ENCODE measurements at regions not wholly inside any gene's neighbourhood (a gene's known extent, or its start where the extent isn't known, plus 50 kb on each side); places are given as distances from the start of the nearest gene placed in this dataset.

GRCh38 chr2:128996078-128996477 is 677.4 kb upstream of the HS6ST1 start:
- H3K9me3 ChIP-seq (ENCODE audit: insufficient read depth, low read depth, low read length): no peaks in the 10 kb centered on the region
- H3K4me3 ChIP-seq (ENCODE audit: low read length): no peak overlapping the region
- H3K4me1 ChIP-seq (ENCODE audit: insufficient read depth, low read length): no peaks in the 10 kb centered on the region
- H3K27me3 ChIP-seq (ENCODE audit: insufficient read depth, low read length): no peaks in the 10 kb centered on the region
- H3K9ac ChIP-seq (ENCODE audit: low read depth, low read length): no peak overlapping the region
- no peaks in the 10 kb centered on the region for H3K36me3 ChIP-seq (ENCODE audit: insufficient read depth, low read depth, low read length)
- no peak overlapping the region for H3K27ac ChIP-seq (ENCODE audit: low read length)

GRCh38 chr2:128997166-128997866 is 678.6 kb upstream of the HS6ST1 start:
- Histone ChIP-seq H3K36me3 (ENCODE audit: insufficient read depth, low read depth, low read length) (no peaks in the 10 kb centered on the region), H3K4me1 (ENCODE audit: insufficient read depth, low read length) (no peaks in the 10 kb centered on the region), H3K4me3 (ENCODE audit: low read length) (no peak overlapping the region), H3K9me3 (ENCODE audit: insufficient read depth, low read depth, low read length) (no peaks in the 10 kb centered on the region), H3K27ac (ENCODE audit: low read length) (no peak overlapping the region), H3K9ac (ENCODE audit: low read depth, low read length) (no peak overlapping the region), H3K27me3 (ENCODE audit: insufficient read depth, low read length) (no peaks in the 10 kb centered on the region)

GRCh38 chr2:129001926-129002325 is 683.3 kb upstream of the HS6ST1 start:
- no peaks in the 10 kb centered on the region for H3K27me3 ChIP-seq (ENCODE audit: insufficient read depth, low read length)
- no peaks in the 10 kb centered on the region for H3K9me3 ChIP-seq (ENCODE audit: insufficient read depth, low read depth, low read length)
- no peak overlapping the region for H3K9ac ChIP-seq (ENCODE audit: low read depth, low read length)
- no peak overlapping the region for H3K27ac ChIP-seq (ENCODE audit: low read length)
- no peaks in the 10 kb centered on the region for H3K36me3 ChIP-seq (ENCODE audit: insufficient read depth, low read depth, low read length)
- no peaks in the 10 kb centered on the region for H3K4me1 ChIP-seq (ENCODE audit: insufficient read depth, low read length)
- H3K4me3 ChIP-seq (ENCODE audit: low read length): no peak overlapping the region

- Histone ChIP-seq H3K27me3 (ENCODE audit: insufficient read depth, low read length) (no peaks in the 10 kb centered on the region), H3K9me3 (ENCODE audit: insufficient read depth, low read depth, low read length) (no peaks in the 10 kb centered on the region), H3K4me1 (ENCODE audit: insufficient read depth, low read length) (no peaks in the 10 kb centered on the region), H3K36me3 (ENCODE audit: insufficient read depth, low read depth, low read length) (no peaks in the 10 kb centered on the region), H3K9ac (ENCODE audit: low read depth, low read length) (no peak overlapping the region), H3K4me3 (ENCODE audit: low read length) (no peak overlapping the region), H3K27ac (ENCODE audit: low read length) (no peak overlapping the region)
Observed at GRCh38 chr2:129002751-129003150, 684.1 kb upstream of the HS6ST1 start.

GRCh38 chr2:129004485-129004884 is 685.8 kb upstream of the HS6ST1 start:
- Histone ChIP-seq H3K9me3 (ENCODE audit: insufficient read depth, low read depth, low read length) (no peaks in the 10 kb centered on the region), H3K9ac (ENCODE audit: low read depth, low read length) (no peak overlapping the region), H3K4me1 (ENCODE audit: insufficient read depth, low read length) (no peaks in the 10 kb centered on the region), H3K27ac (ENCODE audit: low read length) (no peak overlapping the region), H3K36me3 (ENCODE audit: insufficient read depth, low read depth, low read length) (no peaks in the 10 kb centered on the region), H3K4me3 (ENCODE audit: low read length) (no peak overlapping the region), H3K27me3 (ENCODE audit: insufficient read depth, low read length) (no peaks in the 10 kb centered on the region)

GRCh38 chr2:129004940-129005490 is 686.3 kb upstream of the HS6ST1 start:
- no peaks in the 10 kb centered on the region for H3K27me3 ChIP-seq (ENCODE audit: insufficient read depth, low read length)
- H3K27ac ChIP-seq (ENCODE audit: low read length): no peak overlapping the region
- no peaks in the 10 kb centered on the region for H3K4me1 ChIP-seq (ENCODE audit: insufficient read depth, low read length)
- no peaks in the 10 kb centered on the region for H3K36me3 ChIP-seq (ENCODE audit: insufficient read depth, low read depth, low read length)
- H3K9ac ChIP-seq (ENCODE audit: low read depth, low read length): no peak overlapping the region
- H3K4me3 ChIP-seq (ENCODE audit: low read length): no peak overlapping the region
- H3K9me3 ChIP-seq (ENCODE audit: insufficient read depth, low read depth, low read length): no peaks in the 10 kb centered on the region

- no peaks in the 10 kb centered on the region for H3K9me3 ChIP-seq (ENCODE audit: insufficient read depth, low read depth, low read length)
- H3K27me3 ChIP-seq (ENCODE audit: insufficient read depth, low read length): no peaks in the 10 kb centered on the region
- no peak overlapping the region for H3K9ac ChIP-seq (ENCODE audit: low read depth, low read length)
- no peaks in the 10 kb centered on the region for H3K36me3 ChIP-seq (ENCODE audit: insufficient read depth, low read depth, low read length)
- no peaks in the 10 kb centered on the region for H3K4me1 ChIP-seq (ENCODE audit: insufficient read depth, low read length)
- H3K27ac ChIP-seq (ENCODE audit: low read length): no peak overlapping the region
- H3K4me3 ChIP-seq (ENCODE audit: low read length): no peak overlapping the region
Observed at GRCh38 chr2:129006135-129006886, 687.6 kb upstream of the HS6ST1 start.

- H3K9me3 ChIP-seq (ENCODE audit: insufficient read depth, low read depth, low read length): no peaks in the 10 kb centered on the region
- no peaks in the 10 kb centered on the region for H3K27me3 ChIP-seq (ENCODE audit: insufficient read depth, low read length)
- H3K36me3 ChIP-seq (ENCODE audit: insufficient read depth, low read depth, low read length): no peaks in the 10 kb centered on the region
- H3K9ac ChIP-seq (ENCODE audit: low read depth, low read length): no peak overlapping the region
- no peak overlapping the region for H3K4me3 ChIP-seq (ENCODE audit: low read length)
- no peak overlapping the region for H3K27ac ChIP-seq (ENCODE audit: low read length)
- no peaks in the 10 kb centered on the region for H3K4me1 ChIP-seq (ENCODE audit: insufficient read depth, low read length)
Observed at GRCh38 chr2:129006901-129007300, 688.2 kb upstream of the HS6ST1 start.

GRCh38 chr2:129008055-129008880 is 689.6 kb upstream of the HS6ST1 start:
- no peak overlapping the region for H3K27ac ChIP-seq (ENCODE audit: low read length)
- no peaks in the 10 kb centered on the region for H3K36me3 ChIP-seq (ENCODE audit: insufficient read depth, low read depth, low read length)
- H3K9ac ChIP-seq (ENCODE audit: low read depth, low read length): no peak overlapping the region
- H3K4me3 ChIP-seq (ENCODE audit: low read length): no peak overlapping the region
- H3K4me1 ChIP-seq (ENCODE audit: insufficient read depth, low read length): no peaks in the 10 kb centered on the region
- no peaks in the 10 kb centered on the region for H3K27me3 ChIP-seq (ENCODE audit: insufficient read depth, low read length)
- no peaks in the 10 kb centered on the region for H3K9me3 ChIP-seq (ENCODE audit: insufficient read depth, low read depth, low read length)

- H3K36me3 ChIP-seq (ENCODE audit: insufficient read depth, low read depth, low read length): no peaks in the 10 kb centered on the region
- H3K27ac ChIP-seq (ENCODE audit: low read length): no peak overlapping the region
- no peak overlapping the region for H3K9ac ChIP-seq (ENCODE audit: low read depth, low read length)
- H3K4me3 ChIP-seq (ENCODE audit: low read length): no peak overlapping the region
- H3K27me3 ChIP-seq (ENCODE audit: insufficient read depth, low read length): no peaks in the 10 kb centered on the region
- no peaks in the 10 kb centered on the region for H3K4me1 ChIP-seq (ENCODE audit: insufficient read depth, low read length)
- H3K9me3 ChIP-seq (ENCODE audit: insufficient read depth, low read depth, low read length): no peaks in the 10 kb centered on the region
Observed at GRCh38 chr2:129008881-129009554, 690.4 kb upstream of the HS6ST1 start.

- H3K4me3 ChIP-seq (ENCODE audit: low read length): no peak overlapping the region
- no peaks in the 10 kb centered on the region for H3K9me3 ChIP-seq (ENCODE audit: insufficient read depth, low read depth, low read length)
- H3K4me1 ChIP-seq (ENCODE audit: insufficient read depth, low read length): no peaks in the 10 kb centered on the region
- no peak overlapping the region for H3K9ac ChIP-seq (ENCODE audit: low read depth, low read length)
- no peak overlapping the region for H3K27ac ChIP-seq (ENCODE audit: low read length)
- no peaks in the 10 kb centered on the region for H3K36me3 ChIP-seq (ENCODE audit: insufficient read depth, low read depth, low read length)
- no peaks in the 10 kb centered on the region for H3K27me3 ChIP-seq (ENCODE audit: insufficient read depth, low read length)
Observed at GRCh38 chr2:129009555-129010146, 691.0 kb upstream of the HS6ST1 start.
